ENCODE measurements at regions not wholly inside any gene's neighbourhood (a gene's known extent, or its start where the extent isn't known, plus 50 kb on each side); places are given as distances from the start of the nearest gene placed in this dataset.

DNA sequence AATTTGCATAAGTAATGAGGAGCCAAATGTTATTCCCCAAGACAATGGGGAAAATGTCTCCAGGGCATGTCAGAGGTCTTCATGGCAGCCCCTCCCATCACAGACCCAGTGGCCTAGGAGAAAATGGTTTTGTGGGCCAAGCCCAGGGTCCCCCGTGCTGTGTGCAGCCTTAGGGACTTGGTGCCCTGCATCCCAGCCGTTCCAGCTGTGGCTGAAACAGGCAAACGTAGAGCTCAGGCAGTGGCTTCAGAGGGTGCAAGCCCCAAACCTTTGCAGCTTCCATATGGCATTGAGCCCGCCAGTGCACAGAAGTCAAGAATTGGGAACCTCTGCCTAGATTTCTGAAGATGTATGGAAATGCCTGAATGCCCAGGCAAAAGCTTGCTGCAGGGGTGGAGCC, 79.9 kb downstream of the FAM181B start:
- TF ChIP-seq, protein P1, sequence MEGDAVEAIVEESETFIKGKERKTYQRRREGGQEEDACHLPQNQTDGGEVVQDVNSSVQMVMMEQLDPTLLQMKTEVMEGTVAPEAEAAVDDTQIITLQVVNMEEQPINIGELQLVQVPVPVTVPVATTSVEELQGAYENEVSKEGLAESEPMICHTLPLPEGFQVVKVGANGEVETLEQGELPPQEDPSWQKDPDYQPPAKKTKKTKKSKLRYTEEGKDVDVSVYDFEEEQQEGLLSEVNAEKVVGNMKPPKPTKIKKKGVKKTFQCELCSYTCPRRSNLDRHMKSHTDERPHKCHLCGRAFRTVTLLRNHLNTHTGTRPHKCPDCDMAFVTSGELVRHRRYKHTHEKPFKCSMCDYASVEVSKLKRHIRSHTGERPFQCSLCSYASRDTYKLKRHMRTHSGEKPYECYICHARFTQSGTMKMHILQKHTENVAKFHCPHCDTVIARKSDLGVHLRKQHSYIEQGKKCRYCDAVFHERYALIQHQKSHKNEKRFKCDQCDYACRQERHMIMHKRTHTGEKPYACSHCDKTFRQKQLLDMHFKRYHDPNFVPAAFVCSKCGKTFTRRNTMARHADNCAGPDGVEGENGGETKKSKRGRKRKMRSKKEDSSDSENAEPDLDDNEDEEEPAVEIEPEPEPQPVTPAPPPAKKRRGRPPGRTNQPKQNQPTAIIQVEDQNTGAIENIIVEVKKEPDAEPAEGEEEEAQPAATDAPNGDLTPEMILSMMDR (IDR thresholded peaks at IDR 0.05; ENCODE audit: extremely low read depth in 1 of 2, insufficient read depth in 1 of 2, low read depth in 1 of 2, low read length in 2 of 2), result no peak
- no peak for TF ChIP-seq FOS (IDR thresholded peaks at IDR 0.05; ENCODE audit: borderline replicate concordance, insufficient read depth, low read length)
- TF ChIP-seq MAX (IDR thresholded peaks at IDR 0.05; ENCODE audit: insufficient read depth, insufficient read length), result no peak
- TF ChIP-seq EZH2 (IDR thresholded peaks at IDR 0.05; ENCODE audit: borderline replicate concordance, low read depth, low read length, severe bottlenecking), result no peak
